GM23338 (cell line): ENCODE measurements at regions not wholly inside any gene's neighbourhood (a gene's known extent, or its start where the extent isn't known, plus 50 kb on each side); places are given as distances from the start of the nearest gene placed in this dataset.

Experiments
- ATAC-seq: fragments of 200-7000 bp; cut with Tn5 transposase; 3 replicates; pipeline ENCODE4 v1.9.1; 2020
- DNase-seq: peaks from one replicate; pipeline ENCODE4 v3.0.0-alpha.2; 2015; ENCODE audit warnings: low spot score
- H2AFZ ChIP-seq: fragments of 200-600 bp; sonication (generic); 2 replicates; pipeline ENCODE4 v1.8.0; 2016; ENCODE audit warnings: antibody characterized with exemption, mild to moderate bottlenecking, moderate library complexity
- H3F3A ChIP-seq: fragments of 200-600 bp; sonication (generic); replicated peaks from 2 replicates; pipeline ENCODE4 v1.8.0; 2017; ENCODE audit warnings: antibody characterized with exemption, mixed run types, low read depth
- H3K27ac ChIP-seq: fragments of 200-600 bp; sonication (generic); 2 replicates; pipeline ENCODE4 v1.6.1; 2016; ENCODE audit warnings: low read depth
- H3K27me3 ChIP-seq: fragments of 200-600 bp; sonication (generic); 2 replicates; pipeline ENCODE4 v1.8.0; 2016; ENCODE audit warnings: mild to moderate bottlenecking, mixed run types, moderate library complexity; ENCODE audit not compliant: insufficient read depth
- H3K36me3 ChIP-seq: fragments of 200-600 bp; sonication (generic); 2 replicates; pipeline ENCODE4 v1.8.0; 2016; ENCODE audit warnings: mild to moderate bottlenecking; ENCODE audit not compliant: insufficient read depth
- H3K4me1 ChIP-seq: fragments of 200-600 bp; sonication (generic); 2 replicates; pipeline ENCODE4 v1.8.0; 2016; ENCODE audit warnings: mild to moderate bottlenecking, moderate library complexity; ENCODE audit not compliant: insufficient read depth
- H3K4me2 ChIP-seq: fragments of 200-600 bp; sonication (generic); 2 replicates; pipeline ENCODE4 v1.7.1; 2017; ENCODE audit warnings: mixed run types
- H3K4me3 ChIP-seq: fragments of 200-600 bp; sonication (generic); 2 replicates; pipeline ENCODE4 v1.6.1; 2016; ENCODE audit warnings: mixed run types
- H3K79me2 ChIP-seq: fragments of 200-600 bp; sonication (generic); replicated peaks from 2 replicates; pipeline ENCODE4 v1.8.0; 2017; ENCODE audit warnings: mild to moderate bottlenecking; ENCODE audit not compliant: insufficient read depth
- H3K9me2 ChIP-seq: fragments of 200-600 bp; sonication (generic); 2 replicates; pipeline ENCODE4 v1.8.0; 2017; ENCODE audit not compliant: insufficient read depth
- H4K20me1 ChIP-seq: fragments of 200-600 bp; sonication (generic); replicated peaks from 2 replicates; pipeline ENCODE4 v1.8.0; 2017; ENCODE audit warnings: mild to moderate bottlenecking; ENCODE audit not compliant: insufficient read depth
- H3K27ac Mint-ChIP-seq: 2 replicates; pipeline ENCODE4 v1.8.0; 2020; ENCODE audit warnings: inconsistent platforms, mild to moderate bottlenecking, moderate library complexity, mixed read lengths
- H3K27me3 Mint-ChIP-seq: 3 replicates; pipeline ENCODE4 v1.8.0; 2022; ENCODE audit warnings: low read depth, mild to moderate bottlenecking, moderate library complexity, mixed read lengths, inconsistent platforms; ENCODE audit not compliant: insufficient read depth, poor library complexity
- H3K36me3 Mint-ChIP-seq: 3 replicates; pipeline ENCODE4 v1.8.0; 2021; ENCODE audit warnings: low read depth, mild to moderate bottlenecking, inconsistent platforms, moderate library complexity, mixed read lengths
- H3K4me1 Mint-ChIP-seq: 3 replicates; pipeline ENCODE4 v1.8.0; 2020; ENCODE audit warnings: mild to moderate bottlenecking, inconsistent platforms, mixed read lengths
- H3K4me3 Mint-ChIP-seq: 3 replicates; pipeline ENCODE4 v1.8.0; 2021; ENCODE audit warnings: moderate library complexity, mild to moderate bottlenecking, inconsistent platforms, mixed read lengths
- H3K9me3 Mint-ChIP-seq: 3 replicates; pipeline ENCODE4 v1.8.0; 2020; ENCODE audit warnings: moderate library complexity, mild to moderate bottlenecking, inconsistent platforms, mixed read lengths
- CREB1 ChIP-seq: fragments of 250-450 bp; sonication (Bioruptor Pico); IDR thresholded peaks from 2 replicates; pipeline ENCODE4 v1.5.0; 2020; ENCODE audit warnings: low read depth, mild to moderate bottlenecking, moderate library complexity
- CTCF ChIP-seq, 2 experiments: fragments of 200-600 bp in 1 of 2; sonication (generic) in 1 of 2; conservative IDR thresholded peaks; 2 replicates each; pipeline versions ENCODE4 v1.5.1 to v1.6.1; 2016 to 2017; ENCODE audit warnings: antibody characterized with exemption in 2 of 2, low read depth in 2 of 2, mild to moderate bottlenecking in 2 of 2, moderate library complexity in 1 of 2
- EZH2 ChIP-seq: fragments of 200-600 bp; sonication (generic); IDR thresholded peaks from one replicate; pipeline ENCODE4 v1.8.0; 2017; ENCODE audit warnings: antibody characterized with exemption, mild to moderate bottlenecking, low read depth; ENCODE audit not compliant: unreplicated experiment
- EZH2phosphoT487 ChIP-seq: fragments of 200-600 bp; sonication (generic); IDR thresholded peaks from one replicate; pipeline ENCODE4 v1.8.1; 2018; ENCODE audit warnings: antibody characterized with exemption; ENCODE audit not compliant: unreplicated experiment
- JUNB ChIP-seq: IDR thresholded peaks from one replicate; pipeline ENCODE4 v1.6.1; 2016; ENCODE audit warnings: antibody characterized with exemption; ENCODE audit not compliant: unreplicated experiment
- ZNF331 ChIP-seq: fragments of 250-450 bp; sonication (Bioruptor Pico); IDR thresholded peaks from 2 replicates; pipeline ENCODE4 v1.5.0; 2020; ENCODE audit warnings: low read depth, mild to moderate bottlenecking, moderate library complexity
- ZNF462 ChIP-seq: fragments of 250-450 bp; sonication (Bioruptor Pico); IDR thresholded peaks from 2 replicates; pipeline ENCODE4 v1.5.0; 2020; ENCODE audit warnings: mild to moderate bottlenecking, moderate library complexity

- Histone ChIP-seq H3K9me2 (no peaks in the 10 kb centered on the region), H3K36me3 (no peaks in the 10 kb centered on the region), H4K20me1 (no peaks in the 10 kb centered on the region), H3F3A (no peaks in the 10 kb centered on the region), H3K4me1 (no peaks in the 10 kb centered on the region), H3K79me2 (no peaks in the 10 kb centered on the region), H2AFZ (no peak overlapping the region), H3K27me3 (peaks cover 3% of the 10 kb centered on the region), H3K4me2 (no peak overlapping the region), H3K4me3 (no peak overlapping the region), H3K27ac (no peak overlapping the region)
- no peak for DNase-seq
- H3K4me1 Mint-ChIP-seq, result no peaks in the 10 kb centered on the region
- no peak overlapping the region for H3K27ac Mint-ChIP-seq
- TF ChIP-seq EZH2phosphoT487, result no peak
- TF ChIP-seq ZNF331 (CRISPR knock-in tag), result no peak
- TF ChIP-seq CTCF (conservative IDR thresholded peaks at IDR 0.05; ENCODE audit: low read depth in 2 of 2), result no peak
- TF ChIP-seq JUNB, result no peak
- no peak for TF ChIP-seq CREB1 (CRISPR knock-in tag)
- TF ChIP-seq ZNF462 (CRISPR knock-in tag), result no peak
- no peak for TF ChIP-seq EZH2
- no peak overlapping the region for H3K4me3 Mint-ChIP-seq
- no peaks in the 10 kb centered on the region for H3K9me3 Mint-ChIP-seq
- H3K36me3 Mint-ChIP-seq, result no peaks in the 10 kb centered on the region
- ATAC-seq, result no peak
- H3K27me3 Mint-ChIP-seq, result no peaks in the 10 kb centered on the region
Measured at GRCh38 chr12:84277986-84278385, 634.6 kb downstream of the SLC6A15 start.
